ENCODE measurements at regions not wholly inside any gene's neighbourhood (a gene's known extent, or its start where the extent isn't known, plus 50 kb on each side); places are given as distances from the start of the nearest gene placed in this dataset.

DNA sequence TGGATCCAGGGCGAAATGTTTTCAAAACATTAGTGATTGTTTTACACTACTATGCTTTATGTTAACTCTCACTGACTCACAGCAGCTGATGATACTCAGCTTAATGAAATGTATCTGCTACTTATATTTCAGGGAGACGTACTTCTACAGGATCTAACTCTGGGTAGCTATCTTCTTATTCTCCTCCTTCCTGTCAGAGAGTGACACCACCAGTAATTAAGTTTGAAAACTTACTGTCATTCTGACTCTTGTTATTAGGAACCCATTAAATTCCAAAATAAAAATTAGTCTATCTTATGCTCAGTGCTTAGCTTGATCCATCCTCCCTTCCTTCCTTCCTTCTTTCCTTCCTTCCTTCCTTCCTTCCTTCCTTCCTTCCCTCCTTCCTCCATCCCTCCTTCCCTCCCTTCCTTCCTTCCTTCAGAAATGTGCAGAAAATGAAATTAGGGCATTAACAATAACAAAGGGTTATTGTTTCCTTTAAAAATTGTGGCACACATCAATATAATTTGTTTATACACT is 441.1 kb downstream of the MEIS1 start:
- Mint-ChIP-seq H3K36me3 (ENCODE audit: low read depth) (no peaks in the 10 kb centered on the region), H3K9me3 (peaks cover 1% of the 10 kb centered on the region), H3K4me3 (no peak overlapping the region), H3K27me3 (ENCODE audit: low read depth) (no peaks in the 10 kb centered on the region), H3K4me1 (ENCODE audit: low read depth) (no peaks in the 10 kb centered on the region), H3K27ac (no peak overlapping the region)
- CTCF ChIA-PET = no interaction called here
- DNase-seq = no peak
- intact Hi-C loops (cut with micrococcal nuclease) = no loop called here

DNA sequence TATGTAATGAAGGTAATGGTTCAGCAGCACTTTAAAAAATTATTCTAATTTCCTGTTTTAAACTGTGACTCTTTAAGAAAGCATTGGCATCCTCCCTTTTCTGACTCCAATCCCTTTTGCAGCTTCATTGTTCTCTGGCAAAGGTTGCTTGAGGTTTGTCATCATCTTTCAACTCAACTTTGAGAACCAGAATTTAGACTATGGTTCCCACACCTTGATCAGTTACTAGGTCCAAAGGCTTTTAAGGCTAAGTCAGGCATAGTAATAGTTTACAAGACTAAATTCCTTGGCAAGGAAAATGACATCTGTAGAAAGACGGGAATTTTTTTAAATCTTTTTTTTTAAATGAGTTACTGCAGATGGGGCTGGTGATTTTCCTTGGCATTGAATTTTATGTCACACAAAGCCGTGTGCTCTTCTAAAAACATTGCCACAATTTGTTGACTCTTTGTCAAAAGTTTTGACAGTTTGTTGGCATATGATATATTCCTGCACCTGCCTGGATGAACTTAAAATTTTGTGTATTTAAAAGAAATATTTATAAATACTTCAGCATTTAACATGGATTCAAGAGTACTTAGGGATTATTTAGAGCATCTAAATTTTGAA is 451.0 kb downstream of the MEIS1 start:
- no peak for DNase-seq
- Mint-ChIP-seq H3K27me3 (ENCODE audit: low read depth) (peaks cover 4% of the 10 kb centered on the region), H3K4me1 (ENCODE audit: low read depth) (no peaks in the 10 kb centered on the region), H3K36me3 (ENCODE audit: low read depth) (no peaks in the 10 kb centered on the region), H3K27ac (no peak overlapping the region), H3K9me3 (peaks cover 4% of the 10 kb centered on the region), H3K4me3 (no peak overlapping the region)
- CTCF ChIA-PET = no interaction called here
- intact Hi-C loops (cut with micrococcal nuclease) = no loop called here

DNA sequence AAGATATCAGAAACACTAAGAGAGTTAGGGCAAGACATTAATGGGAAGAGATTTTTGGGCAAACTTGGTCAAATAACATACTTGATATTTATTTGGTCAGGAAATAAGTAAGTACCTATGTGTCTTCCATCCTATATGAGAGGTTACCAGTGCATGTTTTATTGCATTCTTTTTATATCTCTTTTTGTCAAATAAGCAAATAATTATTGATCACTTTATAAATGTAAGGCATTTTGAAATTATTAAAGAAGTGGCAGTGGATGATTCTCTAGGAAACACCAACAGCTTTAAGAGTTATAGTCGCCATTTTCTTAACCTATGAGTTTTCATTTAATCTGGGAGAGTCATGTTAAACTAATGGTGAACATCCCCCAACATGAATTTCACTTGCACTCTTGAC is 453.3 kb downstream of the MEIS1 start:
- no peaks in the 10 kb centered on the region for H3K4me1 Mint-ChIP-seq (ENCODE audit: low read depth)
- CTCF ChIA-PET = no interaction called here
- intact Hi-C loops (cut with micrococcal nuclease) = no loop called here
- H3K27ac Mint-ChIP-seq = no peak overlapping the region
- H3K27me3 Mint-ChIP-seq (ENCODE audit: low read depth) = peaks cover 4% of the 10 kb centered on the region
- H3K4me3 Mint-ChIP-seq = no peak overlapping the region
- no peak for DNase-seq
- H3K36me3 Mint-ChIP-seq (ENCODE audit: low read depth) = no peaks in the 10 kb centered on the region
- peaks cover 4% of the 10 kb centered on the region for H3K9me3 Mint-ChIP-seq

DNA sequence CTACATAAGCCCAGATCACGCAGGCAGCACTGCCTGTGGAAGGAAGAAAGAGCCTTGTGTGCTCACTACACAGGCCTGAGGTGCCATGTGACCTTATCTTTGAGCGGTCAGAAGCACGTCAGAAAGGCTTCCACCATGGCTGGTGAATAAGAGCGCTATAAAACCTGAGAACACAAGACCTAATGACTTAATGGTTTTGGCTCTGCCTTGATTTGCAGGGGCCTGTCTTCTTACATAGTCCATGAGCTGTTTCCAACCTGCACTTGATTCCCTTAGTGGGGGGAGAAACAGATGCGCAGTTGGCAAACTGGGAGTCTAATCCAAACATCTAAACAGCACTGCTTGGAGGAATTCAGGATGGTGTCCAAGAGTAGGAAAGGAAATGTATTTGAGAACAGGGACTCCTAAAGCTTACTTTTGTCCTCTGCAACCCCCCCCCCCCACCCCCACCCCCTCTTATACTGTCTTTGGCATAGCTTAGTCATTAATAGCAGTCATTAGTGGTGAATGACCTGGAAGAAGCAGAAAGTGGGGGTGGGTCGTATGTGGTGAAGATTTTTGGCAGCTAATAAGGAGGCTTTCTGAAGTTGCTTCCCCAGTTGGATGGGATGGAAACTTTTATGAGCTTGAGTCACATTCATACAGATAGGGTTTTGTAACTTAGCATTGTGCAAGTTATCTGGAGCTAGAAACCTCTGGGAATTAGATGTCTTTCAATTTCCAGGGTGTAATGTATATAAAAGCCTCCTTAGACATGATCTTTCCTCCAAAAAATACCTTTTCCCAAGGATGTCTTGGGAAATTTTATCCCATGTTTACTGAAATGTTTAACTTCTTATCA is 454.1 kb downstream of the MEIS1 start:
- Mint-ChIP-seq H3K27ac (no peak overlapping the region), H3K9me3 (peaks cover 4% of the 10 kb centered on the region), H3K4me1 (ENCODE audit: low read depth) (no peaks in the 10 kb centered on the region), H3K36me3 (ENCODE audit: low read depth) (no peaks in the 10 kb centered on the region), H3K27me3 (ENCODE audit: low read depth) (peaks cover 4% of the 10 kb centered on the region), H3K4me3 (no peak overlapping the region)
- DNase-seq = no peak
- intact Hi-C loops (cut with micrococcal nuclease) = no loop called here
- CTCF ChIA-PET = no interaction called here

DNA sequence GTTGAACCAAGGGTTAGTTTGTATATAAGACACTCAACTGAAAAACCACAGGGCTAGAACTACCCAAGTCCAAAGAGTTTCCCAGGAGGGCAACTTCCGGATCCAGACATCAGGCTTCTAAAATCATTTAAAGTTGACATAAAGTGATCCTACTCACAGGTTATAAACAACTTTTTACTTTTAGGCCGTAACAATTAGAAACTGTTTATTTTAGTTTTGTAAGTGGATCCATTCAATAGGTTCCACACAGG is 454.6 kb downstream of the MEIS1 start:
- peaks cover 4% of the 10 kb centered on the region for H3K9me3 Mint-ChIP-seq
- CTCF ChIA-PET = no interaction called here
- H3K36me3 Mint-ChIP-seq (ENCODE audit: low read depth) = no peaks in the 10 kb centered on the region
- no peak overlapping the region for H3K27ac Mint-ChIP-seq
- no peaks in the 10 kb centered on the region for H3K4me1 Mint-ChIP-seq (ENCODE audit: low read depth)
- H3K4me3 Mint-ChIP-seq = no peak overlapping the region
- DNase-seq = no peak
- H3K27me3 Mint-ChIP-seq (ENCODE audit: low read depth) = peaks cover 4% of the 10 kb centered on the region
- intact Hi-C loops (cut with micrococcal nuclease) = no loop called here

DNA sequence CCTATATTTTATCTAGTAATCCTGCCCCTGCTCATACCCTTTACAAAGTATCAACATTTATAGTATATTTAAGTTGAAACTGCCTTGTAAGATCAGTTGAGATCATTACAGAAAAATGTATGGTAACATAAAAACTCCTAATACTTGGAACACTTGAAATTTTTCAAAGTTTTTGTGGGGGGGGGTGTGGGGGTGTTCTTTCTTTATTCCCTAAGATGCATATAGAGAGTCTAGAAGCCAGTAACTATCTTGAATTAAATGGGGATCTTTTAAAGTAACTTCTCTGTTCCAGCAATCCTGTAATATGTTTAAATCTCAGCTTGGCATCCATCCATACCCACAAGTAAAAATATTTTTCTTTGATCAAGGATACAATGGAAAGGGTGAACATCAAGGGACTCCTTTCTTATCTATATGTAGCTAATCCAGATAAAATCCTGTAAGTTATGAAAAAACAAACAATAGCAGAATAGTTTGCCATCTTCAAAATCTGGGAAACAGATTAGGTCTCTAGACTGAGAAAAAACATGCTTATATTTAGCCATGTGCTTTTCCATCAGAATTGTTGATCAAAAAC is 455.3 kb downstream of the MEIS1 start:
- CTCF ChIA-PET = interaction anchor here (1.1 kb wide), 1 partner anchor 15 kb away, joined by 3 read pairs; no protein-coding TSS in a partner anchor

DNA sequence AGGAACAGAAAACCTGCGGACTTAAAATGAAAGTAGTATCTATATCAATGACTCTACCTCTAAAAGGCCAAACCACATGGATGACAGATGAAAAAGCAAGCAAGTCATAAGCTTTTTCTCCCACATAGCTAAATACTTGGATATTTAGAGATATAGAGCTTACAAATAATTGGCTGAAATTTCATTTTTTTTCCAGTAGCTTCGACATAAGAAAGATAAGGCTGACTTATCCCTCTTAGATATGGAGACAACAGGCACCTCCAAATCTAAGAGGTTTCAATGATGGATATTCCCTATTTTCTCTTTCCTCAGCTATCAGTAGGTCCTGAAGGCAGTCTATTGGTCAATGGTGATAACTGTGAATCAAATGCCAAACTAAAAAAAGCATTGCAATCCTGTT is 460.3 kb downstream of the MEIS1 start:
- DNase-seq = no peak
- peaks cover 2% of the 10 kb centered on the region for H3K9me3 Mint-ChIP-seq
- no peaks in the 10 kb centered on the region for H3K4me1 Mint-ChIP-seq (ENCODE audit: low read depth)
- no peak overlapping the region for H3K4me3 Mint-ChIP-seq
- CTCF ChIA-PET = no interaction called here
- intact Hi-C loops (cut with micrococcal nuclease) = no loop called here
- no peaks in the 10 kb centered on the region for H3K36me3 Mint-ChIP-seq (ENCODE audit: low read depth)
- no peaks in the 10 kb centered on the region for H3K27me3 Mint-ChIP-seq (ENCODE audit: low read depth)
- H3K27ac Mint-ChIP-seq = no peak overlapping the region

More for the DNA sequence above, 455.3 kb downstream of the MEIS1 start:
- intact Hi-C loops (cut with micrococcal nuclease) = no loop called here
- Mint-ChIP-seq H3K4me3 (no peak overlapping the region), H3K9me3 (peaks cover 2% of the 10 kb centered on the region), H3K27ac (no peak overlapping the region), H3K36me3 (ENCODE audit: low read depth) (no peaks in the 10 kb centered on the region), H3K4me1 (ENCODE audit: low read depth) (no peaks in the 10 kb centered on the region), H3K27me3 (ENCODE audit: low read depth) (peaks cover 2% of the 10 kb centered on the region)
- DNase-seq = no peak

DNA sequence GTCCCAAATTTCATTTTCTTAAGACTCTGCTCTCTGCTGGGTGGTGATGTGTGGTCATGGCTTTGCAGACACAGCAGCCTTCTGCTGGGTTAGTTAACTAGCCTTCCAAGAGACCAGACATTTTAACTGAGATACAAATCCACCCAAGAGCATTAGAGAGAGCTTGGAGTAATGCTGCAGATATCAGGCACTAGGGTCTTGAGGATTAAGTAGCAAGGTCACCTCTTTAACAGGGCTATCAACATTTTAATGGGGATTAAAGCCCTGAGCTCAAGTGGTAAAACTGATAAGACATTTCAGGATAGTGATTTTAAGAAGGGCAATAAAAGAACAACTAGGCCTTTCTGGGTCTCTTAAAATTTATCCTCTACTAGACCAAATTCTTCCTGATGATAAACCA is 461.2 kb downstream of the MEIS1 start:
- no peak overlapping the region for H3K27ac Mint-ChIP-seq
- H3K9me3 Mint-ChIP-seq = peaks cover 2% of the 10 kb centered on the region
- CTCF ChIA-PET = no interaction called here
- no peak overlapping the region for H3K4me3 Mint-ChIP-seq
- no peaks in the 10 kb centered on the region for H3K4me1 Mint-ChIP-seq (ENCODE audit: low read depth)
- no peaks in the 10 kb centered on the region for H3K36me3 Mint-ChIP-seq (ENCODE audit: low read depth)
- intact Hi-C loops (cut with micrococcal nuclease) = no loop called here
- H3K27me3 Mint-ChIP-seq (ENCODE audit: low read depth) = no peaks in the 10 kb centered on the region
- no peak for DNase-seq

DNA sequence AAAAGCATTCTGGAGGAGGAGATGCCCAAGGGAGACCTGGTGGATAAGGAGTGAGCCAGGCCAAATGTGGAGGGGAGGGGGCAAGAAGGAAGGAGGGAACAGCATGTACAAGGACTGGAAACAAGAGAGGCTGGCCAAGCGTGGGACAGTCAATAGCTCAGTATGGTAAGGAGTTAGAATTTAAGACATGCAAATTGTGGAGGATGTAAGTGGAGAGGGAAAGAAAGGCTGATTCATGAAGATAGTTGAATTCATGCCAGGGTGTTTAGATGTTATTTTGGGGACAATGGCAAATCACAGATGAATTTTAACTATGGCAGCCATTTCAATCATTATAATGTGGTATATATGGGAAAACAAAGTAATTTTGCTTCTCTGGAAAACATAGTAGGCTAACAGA is 462.3 kb downstream of the MEIS1 start:
- CTCF ChIA-PET = no interaction called here
- Mint-ChIP-seq H3K27me3 (ENCODE audit: low read depth) (no peaks in the 10 kb centered on the region), H3K27ac (no peak overlapping the region), H3K4me3 (no peak overlapping the region), H3K9me3 (peaks cover 2% of the 10 kb centered on the region), H3K4me1 (ENCODE audit: low read depth) (no peaks in the 10 kb centered on the region), H3K36me3 (ENCODE audit: low read depth) (no peaks in the 10 kb centered on the region)
- no peak for DNase-seq
- intact Hi-C loops (cut with micrococcal nuclease) = no loop called here

DNA sequence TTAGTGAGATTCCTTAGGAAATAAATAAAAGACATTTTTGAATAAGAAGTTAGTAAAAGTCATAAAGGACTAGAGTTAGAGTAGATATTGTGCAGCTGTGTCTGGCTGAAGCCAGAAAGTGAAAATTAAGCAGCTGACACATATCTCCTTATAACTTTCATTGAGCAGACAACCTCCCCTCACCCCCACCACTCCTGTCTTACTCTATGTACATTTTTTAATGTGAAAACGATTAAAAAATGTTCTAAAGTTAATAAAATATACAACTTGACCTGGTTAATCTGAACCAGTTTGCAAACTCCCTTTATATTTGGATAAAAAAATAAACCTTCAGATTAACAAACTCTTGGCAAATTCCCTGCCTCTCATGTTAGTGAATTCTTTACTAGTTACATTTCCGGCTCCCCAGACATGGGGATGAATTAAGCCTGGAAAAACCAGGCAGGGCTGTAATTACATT is 462.8 kb downstream of the MEIS1 start:
- no peak overlapping the region for H3K4me3 Mint-ChIP-seq
- H3K36me3 Mint-ChIP-seq (ENCODE audit: low read depth) = no peaks in the 10 kb centered on the region
- intact Hi-C loops (cut with micrococcal nuclease) = no loop called here
- no peak overlapping the region for H3K27ac Mint-ChIP-seq
- no peaks in the 10 kb centered on the region for H3K27me3 Mint-ChIP-seq (ENCODE audit: low read depth)
- no peaks in the 10 kb centered on the region for H3K4me1 Mint-ChIP-seq (ENCODE audit: low read depth)
- DNase-seq = no peak
- CTCF ChIA-PET = no interaction called here
- H3K9me3 Mint-ChIP-seq = peaks cover 2% of the 10 kb centered on the region

DNA sequence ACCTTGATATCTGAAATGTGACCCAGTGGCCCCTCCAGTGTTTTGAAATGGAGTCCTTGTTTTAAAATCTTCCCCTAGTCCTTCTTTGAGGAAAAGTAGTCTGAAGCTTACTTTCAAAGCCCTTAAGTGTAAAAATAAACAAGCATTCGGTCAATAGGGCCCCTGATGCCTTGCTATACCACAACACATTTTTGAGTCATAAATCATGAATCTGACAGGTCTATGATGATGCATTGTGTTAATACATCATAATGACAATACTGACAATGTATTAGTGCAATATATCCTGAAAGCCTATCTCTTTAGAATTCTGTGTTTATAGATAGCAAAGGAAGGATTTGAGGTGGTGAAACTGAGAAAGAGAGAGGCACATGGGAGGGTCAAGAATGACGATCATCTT is 464.2 kb downstream of the MEIS1 start:
- Mint-ChIP-seq H3K27ac (no peak overlapping the region), H3K4me1 (ENCODE audit: low read depth) (no peaks in the 10 kb centered on the region), H3K27me3 (ENCODE audit: low read depth) (no peaks in the 10 kb centered on the region), H3K4me3 (no peak overlapping the region), H3K9me3 (peaks cover 2% of the 10 kb centered on the region), H3K36me3 (ENCODE audit: low read depth) (no peaks in the 10 kb centered on the region)
- intact Hi-C loops (cut with micrococcal nuclease) = no loop called here
- CTCF ChIA-PET = no interaction called here
- DNase-seq = no peak

DNA sequence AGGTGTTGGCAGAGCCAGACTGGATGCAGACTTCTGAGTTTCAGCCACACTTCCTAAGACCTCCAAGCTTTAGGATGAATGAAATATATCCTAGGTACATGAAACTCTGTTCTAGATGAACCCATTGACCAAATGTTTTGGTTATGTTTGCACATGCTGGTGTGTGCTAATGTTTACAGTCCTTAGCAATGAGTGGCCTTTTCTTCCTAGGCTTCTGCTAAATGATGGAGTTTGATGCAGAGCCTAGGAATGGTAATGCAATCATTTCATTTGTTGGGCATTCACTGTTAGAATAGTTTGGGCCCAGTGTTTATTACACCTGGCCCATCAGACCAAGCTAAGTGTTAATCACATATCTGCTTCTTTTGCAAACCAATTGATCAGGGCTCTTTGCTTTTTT is 464.7 kb downstream of the MEIS1 start:
- CTCF ChIA-PET = no interaction called here
- H3K27ac Mint-ChIP-seq = no peak overlapping the region
- no peak for DNase-seq
- no peaks in the 10 kb centered on the region for H3K27me3 Mint-ChIP-seq (ENCODE audit: low read depth)
- H3K4me1 Mint-ChIP-seq (ENCODE audit: low read depth) = no peaks in the 10 kb centered on the region
- H3K4me3 Mint-ChIP-seq = no peak overlapping the region
- peaks cover 2% of the 10 kb centered on the region for H3K9me3 Mint-ChIP-seq
- H3K36me3 Mint-ChIP-seq (ENCODE audit: low read depth) = no peaks in the 10 kb centered on the region
- intact Hi-C loops (cut with micrococcal nuclease) = no loop called here

DNA sequence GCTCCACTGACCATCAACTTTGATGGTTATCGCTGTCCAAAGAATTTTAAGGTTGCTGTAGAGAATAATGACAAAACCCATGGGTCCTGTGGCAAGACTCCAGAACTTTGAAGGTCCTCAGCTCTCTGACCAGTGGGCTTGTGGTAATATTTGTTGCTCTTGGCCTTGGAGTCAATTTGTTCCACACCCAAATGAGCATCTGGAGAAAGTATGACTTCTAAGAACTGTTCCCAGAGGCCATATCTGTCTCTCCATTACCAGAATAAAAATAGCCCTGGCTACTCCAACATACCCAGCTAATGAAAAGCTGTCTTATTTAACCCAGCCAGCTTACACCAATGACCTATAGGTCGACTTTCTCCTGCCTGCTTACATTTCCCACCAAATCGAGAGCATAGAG is 466.4 kb downstream of the MEIS1 start:
- intact Hi-C loops (cut with micrococcal nuclease) = no loop called here
- H3K4me1 Mint-ChIP-seq (ENCODE audit: low read depth) = no peaks in the 10 kb centered on the region
- H3K9me3 Mint-ChIP-seq = peaks cover 2% of the 10 kb centered on the region
- CTCF ChIA-PET = no interaction called here
- H3K36me3 Mint-ChIP-seq (ENCODE audit: low read depth) = no peaks in the 10 kb centered on the region
- no peak for DNase-seq
- no peak overlapping the region for H3K27ac Mint-ChIP-seq
- no peak overlapping the region for H3K4me3 Mint-ChIP-seq
- no peaks in the 10 kb centered on the region for H3K27me3 Mint-ChIP-seq (ENCODE audit: low read depth)
